Adrenal gland (tissue), 9 donors: ENCODE measurements at regions not wholly inside any gene's neighbourhood (a gene's known extent, or its start where the extent isn't known, plus 50 kb on each side); places are given as distances from the start of the nearest gene placed in this dataset.

Source experiments
- DNase-seq, 7 donors: peaks; one replicate each; pipeline ENCODE4 v3.0.0-alpha.2; 2019 to 2020
- H3K27ac ChIP-seq, 5 donors: fragments of 200-600 bp; sonication (generic) in 4 of 5; 1 replicate in 3 of 5; 2 replicates in 2 of 5; pipeline versions ENCODE4 v1.5.1 to v1.8.0; 2016 to 2020; ENCODE audit warnings: mild to moderate bottlenecking in 1 of 5
- H3K27me3 ChIP-seq: fragments of 200-600 bp; 2 replicates; pipeline ENCODE4 v1.8.0; 2021
- H3K36me3 ChIP-seq, 2 donors: fragments of 200-600 bp; replicated peaks in 1 of 2; 1 replicate in 1 of 2; 2 replicates in 1 of 2; pipeline versions ENCODE4 v1.5.1 to v1.8.0; 2018 to 2022
- H3K4me1 ChIP-seq, 2 donors: fragments of 200-600 bp; replicated peaks in 1 of 2; 1 replicate in 1 of 2; 2 replicates in 1 of 2; pipeline versions ENCODE4 v1.5.1 to v1.8.0; 2018 to 2021
- H3K4me3 ChIP-seq, 4 donors: fragments of 200-600 bp; sonication (generic) in 3 of 4; one replicate each; pipeline ENCODE4 v1.5.1; 2016 to 2018
- H3K9me3 ChIP-seq, 3 donors: fragments of 200-600 bp; sonication (generic) in 1 of 3; replicated peaks in 1 of 3; 1 replicate in 2 of 3; 2 replicates in 1 of 3; pipeline versions ENCODE4 v1.5.1 to v1.8.0; 2016 to 2021
- CTCF ChIP-seq, 6 experiments: fragments of 450-650 bp in 4 of 6; fragments of 200-600 bp in 2 of 6; sonication (generic) in 1 of 6; IDR thresholded peaks; 1 replicate in 5 of 6; 2 replicates in 1 of 6; pipeline versions ENCODE4 v1.5.1 to v1.8.0; 2016 to 2021; ENCODE audit warnings: antibody characterized with exemption in 6 of 6, mild to moderate bottlenecking in 2 of 6, moderate library complexity in 1 of 6
- POLR2A ChIP-seq, 2 donors: fragments of 450-650 bp; IDR thresholded peaks; one replicate each; pipeline ENCODE4 v1.6.1; 2017; ENCODE audit warnings: antibody characterized with exemption in 2 of 2, mild to moderate bottlenecking in 2 of 2, moderate library complexity in 1 of 2
- WGBS, 4 donors: extraction: QIAGEN DNeasy Blood & Tissue Kit in 2 of 4; methylation state at CpG; one replicate each; pipeline versions ENCODE4 v1.1.5 to v1.1.7; 2013 to 2017; 5-methylcytosine and 5-hydroxymethylcytosine counted together
- intact Hi-C, 2 donors: fragments of 100-400 bp; cut with DNase I; formaldehyde crosslinking; loops; one replicate each; pipeline versions ENCODE4 v1.14.1 to v1.15.0; 2022 to 2023
- donor health status: healthy with polysubstance abuse.
- donor health status: Bipolar disorder and iron deficiency.
- donor health status: DM: yes; HTN: yes; CAD: no.
- donor health status: DM: no; HTN: no; CAD: no.
- donor health status: DM: no; HTN: no; CAD: no.

- no peak overlapping the region for H3K4me3 ChIP-seq
- WGBS, 4 donors, result 77 to 88% (median 83%) methylated on average over 20 to 26 of the region's 26 CpGs
- DNase-seq, result peak in 1 of 7 donors; percentile 21
- no peaks in the 10 kb centered on the region for H3K4me1 ChIP-seq
- H3K36me3 ChIP-seq, result no peaks in the 10 kb centered on the region
- TF ChIP-seq POLR2A (IDR thresholded peaks at IDR 0.05) (no peak), CTCF (IDR thresholded peaks at IDR 0.05) (no peak)
- intact Hi-C loops, result no loop called here
- no peaks in the 10 kb centered on the region for H3K9me3 ChIP-seq
- H3K27me3 ChIP-seq, result peaks cover 6% of the 10 kb centered on the region
- H3K27ac ChIP-seq, result no peak overlapping the region
Measured at GRCh38 chr7:157467496-157468212, 130.8 kb downstream of the DNAJB6 start.

- no peaks in the 10 kb centered on the region for H3K36me3 ChIP-seq
- no peak overlapping the region for H3K4me3 ChIP-seq
- H3K9me3 ChIP-seq, result no peaks in the 10 kb centered on the region
- TF ChIP-seq POLR2A (IDR thresholded peaks at IDR 0.05) (no peak), CTCF (IDR thresholded peaks at IDR 0.05) (no peak)
- peaks cover 6% of the 10 kb centered on the region for H3K27me3 ChIP-seq
- no peaks in the 10 kb centered on the region for H3K4me1 ChIP-seq
- intact Hi-C loops, result no loop called here
- peak in 2 of 7 donors; percentile 8 to 24 for DNase-seq
- WGBS, 4 donors, result 63 to 79% (median 77%) methylated on average over 29 to 42 of the region's 42 CpGs
- H3K27ac ChIP-seq, result no peak overlapping the region
Measured at GRCh38 chr7:157468221-157469111, 131.7 kb downstream of the DNAJB6 start.

GRCh38 chr7:157469181-157470016, 132.6 kb downstream of the DNAJB6 start:
- intact Hi-C loops, result no loop called here
- Histone ChIP-seq H3K27ac (no peak overlapping the region), H3K36me3 (no peaks in the 10 kb centered on the region), H3K9me3 (no peaks in the 10 kb centered on the region), H3K4me1 (no peaks in the 10 kb centered on the region), H3K4me3 (no peak overlapping the region), H3K27me3 (peaks cover 6% of the 10 kb centered on the region)
- no peak for TF ChIP-seq POLR2A (IDR thresholded peaks at IDR 0.05)
- TF ChIP-seq CTCF (IDR thresholded peaks at IDR 0.05), result no peak
- 68 to 82% (median 80%) methylated on average over 16 to 33 of the region's 33 CpGs for WGBS, 4 donors
- DNase-seq, result peak in 1 of 7 donors; percentile 35

GRCh38 chr7:157470017-157470322, 133.2 kb downstream of the DNAJB6 start:
- TF ChIP-seq POLR2A (IDR thresholded peaks at IDR 0.05), result no peak
- no peak for TF ChIP-seq CTCF (IDR thresholded peaks at IDR 0.05)
- 85 to 100% (median 93%) methylated on average over 3 to 14 of the region's 14 CpGs for WGBS, 4 donors
- H3K27ac ChIP-seq, result no peak overlapping the region
- intact Hi-C loops, result no loop called here
- H3K4me3 ChIP-seq, result no peak overlapping the region
- peak in 1 of 7 donors; percentile 24 for DNase-seq
- no peaks in the 10 kb centered on the region for H3K9me3 ChIP-seq
- H3K36me3 ChIP-seq, result no peaks in the 10 kb centered on the region
- peaks cover 1% of the 10 kb centered on the region for H3K27me3 ChIP-seq
- H3K4me1 ChIP-seq, result no peaks in the 10 kb centered on the region
